KMS-11 (cell line): ENCODE measurements at regions not wholly inside any gene's neighbourhood (a gene's known extent, or its start where the extent isn't known, plus 50 kb on each side); places are given as distances from the start of the nearest gene placed in this dataset.

ENCODE experiments used
- H2AFZ ChIP-seq: fragments of 200-600 bp; sonication (generic); 2 replicates; pipeline ENCODE4 v1.6.1; 2016; ENCODE audit warnings: antibody characterized with exemption, mixed run types, low read depth
- H3K27ac ChIP-seq: fragments of 200-600 bp; sonication (generic); 2 replicates; pipeline ENCODE4 v1.6.1; 2016; ENCODE audit warnings: mild to moderate bottlenecking, mixed run types
- H3K27me3 ChIP-seq: fragments of 200-600 bp; sonication (generic); 2 replicates; pipeline ENCODE4 v1.6.1; 2017; ENCODE audit warnings: mild to moderate bottlenecking, low read depth, mixed run types, moderate library complexity; ENCODE audit not compliant: insufficient read depth
- H3K36me3 ChIP-seq: fragments of 200-600 bp; sonication (generic); 2 replicates; pipeline ENCODE4 v1.6.1; 2017; ENCODE audit warnings: mild to moderate bottlenecking, mixed run types; ENCODE audit not compliant: insufficient read depth
- H3K4me1 ChIP-seq: fragments of 200-600 bp; sonication (generic); 2 replicates; pipeline ENCODE4 v1.6.1; 2016; ENCODE audit warnings: mild to moderate bottlenecking, low read depth, mixed run types; ENCODE audit not compliant: poor library complexity, severe bottlenecking
- H3K4me2 ChIP-seq: fragments of 200-600 bp; sonication (generic); 2 replicates; pipeline ENCODE4 v1.7.0; 2016; ENCODE audit warnings: mild to moderate bottlenecking, mixed run types
- H3K4me3 ChIP-seq: fragments of 200-600 bp; sonication (generic); IDR thresholded peaks from 2 replicates; pipeline ENCODE4 v1.6.1; 2017; ENCODE audit warnings: low read depth, low read length, mixed read lengths; ENCODE audit not compliant: insufficient read depth
- H3K79me2 ChIP-seq: fragments of 200-600 bp; sonication (generic); 2 replicates; pipeline ENCODE4 v1.6.1; 2016; ENCODE audit warnings: low read depth, mixed run types; ENCODE audit not compliant: insufficient read depth
- H3K9ac ChIP-seq: fragments of 200-600 bp; sonication (generic); 2 replicates; pipeline ENCODE4 v1.6.1; 2016; ENCODE audit warnings: mild to moderate bottlenecking, mixed run types
- H4K20me1 ChIP-seq: fragments of 200-600 bp; sonication (generic); 2 replicates; pipeline ENCODE4 v1.6.1; 2016; ENCODE audit warnings: mild to moderate bottlenecking, mixed run types; ENCODE audit not compliant: insufficient read depth
- CTCF ChIP-seq: fragments of 200-600 bp; sonication (generic); conservative IDR thresholded peaks from 2 replicates; pipeline ENCODE4 v1.6.1; 2017; ENCODE audit warnings: low read depth, mild to moderate bottlenecking, antibody characterized with exemption, low read length, moderate library complexity, mixed read lengths

GRCh38 chr9:82539856-82540579 is 522.9 kb downstream of the RASEF start:
- no peak overlapping the region for H3K4me2 ChIP-seq
- no peak for TF ChIP-seq CTCF
- peaks cover 11% of the 10 kb centered on the region for H3K4me1 ChIP-seq
- no peaks in the 10 kb centered on the region for H4K20me1 ChIP-seq
- no peaks in the 10 kb centered on the region for H3K36me3 ChIP-seq
- H3K4me3 ChIP-seq, result no peak overlapping the region
- no peak overlapping the region for H3K9ac ChIP-seq
- H3K79me2 ChIP-seq, result no peaks in the 10 kb centered on the region
- H3K27ac ChIP-seq, result no peak overlapping the region
- no peaks in the 10 kb centered on the region for H3K27me3 ChIP-seq
- H2AFZ ChIP-seq, result no peak overlapping the region

- no peak for TF ChIP-seq CTCF
- H3K4me2 ChIP-seq, result no peak overlapping the region
- H3K4me3 ChIP-seq, result no peak overlapping the region
- no peaks in the 10 kb centered on the region for H3K79me2 ChIP-seq
- no peaks in the 10 kb centered on the region for H3K4me1 ChIP-seq
- H3K27me3 ChIP-seq, result no peaks in the 10 kb centered on the region
- no peak overlapping the region for H3K27ac ChIP-seq
- H3K9ac ChIP-seq, result no peak overlapping the region
- H3K36me3 ChIP-seq, result no peaks in the 10 kb centered on the region
- no peak overlapping the region for H2AFZ ChIP-seq
- H4K20me1 ChIP-seq, result no peaks in the 10 kb centered on the region
Observed at GRCh38 chr9:82543726-82544125, 519.2 kb downstream of the RASEF start.

GRCh38 chr9:82546136-82546535 is 516.8 kb downstream of the RASEF start:
- Histone ChIP-seq H3K4me1 (no peaks in the 10 kb centered on the region), H3K4me3 (no peak overlapping the region), H4K20me1 (no peaks in the 10 kb centered on the region), H3K9ac (no peak overlapping the region), H3K27me3 (no peaks in the 10 kb centered on the region), H2AFZ (no peak overlapping the region), H3K4me2 (no peak overlapping the region), H3K27ac (no peak overlapping the region), H3K36me3 (no peaks in the 10 kb centered on the region), H3K79me2 (no peaks in the 10 kb centered on the region)
- no peak for TF ChIP-seq CTCF

GRCh38 chr9:82547995-82548394 is 514.9 kb downstream of the RASEF start:
- Histone ChIP-seq H4K20me1 (no peaks in the 10 kb centered on the region), H3K36me3 (no peaks in the 10 kb centered on the region), H2AFZ (no peak overlapping the region), H3K4me2 (no peak overlapping the region), H3K4me3 (no peak overlapping the region), H3K27me3 (no peaks in the 10 kb centered on the region), H3K4me1 (no peaks in the 10 kb centered on the region), H3K9ac (no peak overlapping the region), H3K27ac (no peak overlapping the region), H3K79me2 (no peaks in the 10 kb centered on the region)
- no peak for TF ChIP-seq CTCF
